HG03439 (cell line): ENCODE measurements at regions not wholly inside any gene's neighbourhood (a gene's known extent, or its start where the extent isn't known, plus 50 kb on each side); places are given as distances from the start of the nearest gene placed in this dataset.

Experiments used
- ATAC-seq: cut with Tn5 transposase; IDR thresholded peaks from one replicate; pipeline ENCODE4 v1.9.1; 2021; ENCODE audit warnings: mild to moderate bottlenecking, moderate library complexity; ENCODE audit not compliant: unreplicated experiment

DNA sequence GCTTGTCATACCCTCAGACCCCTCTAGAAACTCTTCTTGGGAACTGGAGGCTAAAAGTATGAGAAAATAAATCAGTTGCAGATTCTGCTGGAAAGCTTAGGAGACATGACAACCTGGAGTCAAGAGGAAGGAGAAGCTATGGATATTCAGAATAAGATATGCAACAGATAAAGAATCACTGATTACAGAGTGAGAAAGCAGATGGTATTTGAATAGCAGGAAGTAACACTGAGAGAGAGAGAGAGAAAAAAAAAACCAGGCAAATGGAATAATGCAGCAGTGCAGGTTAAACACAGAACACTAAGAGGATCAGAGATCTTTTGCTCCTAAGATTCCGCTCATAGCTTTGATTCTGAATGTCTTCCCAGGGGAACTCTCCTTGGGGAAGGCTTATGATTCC, 1284.1 kb upstream of the NXPH2 start:
- no peak for ATAC-seq

DNA sequence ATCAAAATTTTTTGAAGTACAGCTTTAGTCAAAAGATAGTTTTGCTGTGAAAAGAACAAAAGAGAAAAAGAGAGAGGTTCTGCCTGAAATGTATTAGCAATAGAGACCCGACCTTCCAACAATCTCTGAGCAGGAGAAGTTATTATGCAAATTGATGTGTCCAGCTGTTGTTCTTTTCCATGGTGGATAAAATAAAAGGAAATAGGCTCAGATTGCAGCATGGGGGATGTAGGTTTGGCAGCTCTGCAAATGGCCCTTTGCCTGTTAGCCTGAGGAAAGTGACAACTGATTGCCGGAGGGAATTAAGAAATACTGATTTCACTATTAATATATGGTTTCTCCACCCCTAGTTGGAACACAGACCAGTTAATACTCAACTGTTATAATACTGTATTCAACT, 1283.2 kb upstream of the NXPH2 start:
- no peak for ATAC-seq

DNA sequence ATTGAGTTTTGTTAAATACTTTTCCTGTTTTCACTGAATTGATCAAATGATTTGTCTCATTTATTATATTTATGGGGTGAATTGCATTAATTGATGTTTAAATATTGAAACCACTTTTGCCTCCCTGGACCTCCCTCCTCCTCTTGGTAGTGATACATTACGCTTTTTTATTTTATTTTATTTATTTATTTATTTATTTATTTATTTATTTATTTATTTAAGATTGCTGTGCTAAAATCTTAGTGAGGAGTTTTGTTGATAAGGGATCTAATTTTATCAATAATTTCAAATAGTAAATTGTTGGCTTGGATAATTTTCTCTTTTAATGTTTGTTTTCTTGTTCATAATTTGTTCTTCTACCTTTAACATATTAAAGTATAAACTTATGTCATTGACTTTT, 1281.0 kb upstream of the NXPH2 start:
- no peak for ATAC-seq

DNA sequence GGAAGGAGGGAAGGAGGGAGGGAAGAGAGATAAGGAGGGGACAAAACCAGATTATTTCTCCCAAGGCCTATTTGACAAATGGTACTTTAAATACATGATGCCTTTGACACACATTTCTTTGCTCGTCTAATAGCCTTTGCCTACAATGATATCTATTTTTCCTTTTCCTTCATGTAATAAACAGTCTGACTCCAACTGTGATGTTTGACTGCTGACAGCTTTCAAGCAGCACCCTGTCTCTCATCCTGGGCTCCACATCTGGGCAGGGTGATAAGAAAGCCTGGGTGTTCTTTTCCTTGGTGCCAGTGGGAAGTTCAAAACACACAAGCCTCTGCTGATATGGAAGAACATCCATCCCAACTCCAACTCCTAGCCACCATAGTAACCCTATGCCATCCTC, 1277.7 kb upstream of the NXPH2 start:
- no peak for ATAC-seq

DNA sequence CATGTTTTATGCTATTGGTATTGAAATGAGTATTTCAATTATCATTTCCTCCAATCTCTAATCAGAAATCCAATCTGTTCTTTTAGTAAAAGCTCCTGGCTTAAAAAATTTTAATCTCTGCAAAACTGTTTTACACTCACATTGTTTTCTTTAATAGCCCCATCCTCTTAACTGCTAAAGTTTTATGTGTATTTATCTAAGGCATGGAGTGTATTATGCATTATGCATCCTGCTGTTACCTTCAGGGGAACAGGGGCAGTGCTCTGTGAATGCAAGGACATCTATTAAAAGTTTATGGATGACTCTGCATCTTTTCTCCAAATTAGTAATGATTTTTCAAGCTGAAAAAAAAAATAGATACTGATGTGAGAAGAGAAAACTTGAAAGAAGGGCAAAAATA, 1261.6 kb upstream of the NXPH2 start:
- ATAC-seq = no peak

DNA sequence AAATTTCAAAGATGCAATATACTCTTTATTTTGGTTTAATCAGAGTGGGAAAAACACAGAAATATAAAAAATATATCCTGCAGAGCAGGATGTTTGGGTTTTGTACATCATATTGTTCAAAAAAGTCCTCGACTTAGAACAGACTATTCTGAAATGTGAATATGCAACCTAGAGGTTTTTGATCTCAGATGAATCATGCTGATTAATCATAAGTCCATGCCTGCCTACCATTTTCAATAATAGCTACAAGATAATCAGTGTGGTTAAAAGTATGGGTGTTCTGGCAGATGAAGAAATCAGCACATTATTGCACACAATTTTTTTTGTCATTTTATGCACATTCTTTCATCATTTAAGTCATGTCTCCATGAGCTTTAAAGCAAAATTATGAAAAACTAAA, 1261.0 kb upstream of the NXPH2 start:
- ATAC-seq = no peak

DNA sequence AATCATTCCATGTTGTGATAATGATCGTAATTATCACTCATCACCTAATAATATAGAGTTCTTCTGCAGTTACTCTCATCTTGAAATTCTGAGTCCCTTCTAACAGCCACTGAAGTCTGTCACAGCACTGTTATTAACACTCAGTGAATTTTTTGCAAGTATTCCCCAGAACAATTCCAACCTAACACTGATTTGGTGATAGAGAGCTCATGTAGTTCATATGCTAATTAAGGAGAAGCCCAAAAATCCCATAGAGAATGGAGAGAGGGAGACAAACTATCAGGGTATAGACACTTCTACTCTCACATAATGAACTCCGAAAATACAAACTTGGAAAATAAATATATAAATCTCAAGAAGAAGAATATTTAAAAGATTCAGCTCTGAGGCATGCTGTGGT, 1253.4 kb upstream of the NXPH2 start:
- ATAC-seq = no peak

DNA sequence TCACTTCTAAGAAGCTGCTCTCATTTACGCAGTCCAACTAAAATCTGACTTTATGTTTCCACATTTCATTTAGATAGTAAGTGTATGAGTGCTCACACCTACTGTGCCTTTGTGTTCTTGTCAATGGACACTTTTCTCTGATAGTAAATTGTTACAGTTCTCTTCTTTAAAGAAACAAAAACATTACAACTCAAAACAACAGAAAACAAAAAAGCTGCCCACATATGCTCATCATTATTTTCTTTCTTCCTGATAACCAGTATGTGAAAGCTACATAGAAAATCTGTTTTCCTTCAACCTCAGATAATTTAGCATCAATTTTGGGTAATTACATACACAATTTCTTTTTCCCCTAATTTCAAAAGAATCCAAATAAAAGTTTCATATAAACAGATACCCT, 1247.8 kb upstream of the NXPH2 start:
- ATAC-seq = no peak

DNA sequence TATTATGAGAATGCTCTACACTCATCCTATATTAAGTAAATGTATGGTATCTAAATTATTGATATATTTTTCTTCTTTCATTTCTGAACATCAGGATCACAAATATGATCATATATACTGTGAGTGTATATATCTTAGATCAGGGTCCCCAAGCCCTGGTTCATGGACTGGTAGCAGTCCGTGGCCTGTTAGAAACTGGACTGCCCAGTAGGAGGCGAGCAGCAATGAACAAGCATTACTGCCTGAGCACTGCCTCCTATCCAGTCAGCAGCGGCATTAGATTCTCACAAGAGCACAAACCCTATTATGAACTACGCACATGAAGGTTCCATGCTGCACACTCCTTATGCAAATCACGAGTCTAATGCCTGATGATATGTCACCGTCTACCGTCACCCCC, 1247.1 kb upstream of the NXPH2 start:
- no peak for ATAC-seq

DNA sequence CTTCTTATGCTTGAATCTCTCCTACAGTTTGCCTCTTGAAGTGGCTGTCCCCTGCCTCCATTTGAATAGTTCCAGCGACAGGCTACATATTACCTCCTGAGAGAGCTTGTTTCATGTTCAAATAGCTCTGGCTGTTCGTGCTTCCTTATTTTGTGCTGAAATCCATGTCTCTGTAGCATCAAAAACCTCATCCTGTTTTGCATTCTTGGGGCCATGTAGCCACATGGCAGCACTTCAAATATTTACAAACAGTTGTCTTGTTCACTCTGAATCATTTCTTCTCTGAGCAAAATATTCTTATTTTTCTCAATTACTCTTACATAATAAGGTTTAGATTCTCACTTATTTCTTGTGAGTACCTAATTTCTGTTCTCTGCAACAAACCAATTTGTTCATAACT, 1243.1 kb upstream of the NXPH2 start:
- ATAC-seq = no peak

DNA sequence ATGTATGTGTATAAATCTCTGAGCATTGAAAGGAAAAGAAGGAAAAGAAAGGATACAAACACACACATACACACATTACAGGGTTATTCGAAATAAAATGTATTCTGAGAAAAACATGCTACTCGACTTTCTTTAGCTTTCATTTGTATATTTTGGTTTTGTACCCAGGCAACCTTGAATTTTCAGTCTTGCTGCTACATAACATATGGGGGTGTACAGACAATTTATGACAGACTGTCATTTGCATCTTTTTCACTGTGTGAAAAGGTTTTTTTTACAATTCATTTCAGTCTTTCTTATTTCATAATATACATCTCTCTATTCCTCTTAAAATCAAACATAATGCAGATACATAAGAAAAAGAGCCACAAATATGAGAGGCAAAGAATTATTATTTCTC, 1238.4 kb upstream of the NXPH2 start:
- ATAC-seq = no peak

DNA sequence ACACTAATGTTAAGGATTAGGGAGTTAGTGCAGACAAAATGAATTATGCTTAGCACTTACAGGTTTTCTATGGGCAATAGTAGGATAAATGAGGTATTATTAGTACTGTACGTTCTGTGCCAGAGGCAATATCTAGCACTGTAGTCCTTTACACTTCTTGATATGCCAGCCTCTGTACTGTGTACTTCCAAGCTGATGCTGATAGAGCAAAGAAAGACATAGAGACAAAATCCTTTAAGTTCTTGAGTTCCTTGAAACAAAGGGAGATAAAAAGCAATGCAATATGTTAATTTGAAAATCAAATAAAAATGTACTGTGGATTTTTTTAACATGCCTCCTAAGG, 1234.0 kb upstream of the NXPH2 start:
- ATAC-seq = no peak

DNA sequence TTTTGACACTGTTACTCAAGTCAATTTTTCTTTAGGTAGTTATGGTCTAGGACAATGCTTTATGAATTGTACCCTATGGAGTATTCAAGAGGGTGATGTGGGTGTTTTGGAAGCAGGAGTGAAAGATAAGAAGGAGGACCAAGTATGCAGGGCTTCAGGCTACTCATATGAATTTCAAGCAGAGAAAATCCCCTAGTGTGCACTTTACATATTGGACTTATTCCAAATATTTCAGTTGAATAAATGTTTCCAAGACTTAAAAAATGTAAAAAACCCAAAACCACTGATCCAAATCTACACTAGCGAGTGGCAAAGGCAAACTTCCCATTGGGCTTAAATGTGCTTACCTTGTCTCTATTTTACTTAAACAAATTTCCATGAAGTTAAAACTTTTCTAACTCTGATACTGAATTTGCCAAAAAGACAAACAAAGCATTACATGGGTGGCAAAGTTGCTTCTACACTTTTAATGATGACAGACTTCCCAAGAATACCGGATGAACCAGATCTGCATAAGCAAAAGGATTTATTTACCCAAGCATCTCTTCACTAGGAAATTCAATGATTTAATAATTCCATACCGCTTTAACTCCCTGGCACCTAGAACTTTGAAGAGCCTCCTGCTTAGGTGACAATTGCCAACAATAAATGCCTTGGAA, 1233.5 kb upstream of the NXPH2 start:
- no peak for ATAC-seq

DNA sequence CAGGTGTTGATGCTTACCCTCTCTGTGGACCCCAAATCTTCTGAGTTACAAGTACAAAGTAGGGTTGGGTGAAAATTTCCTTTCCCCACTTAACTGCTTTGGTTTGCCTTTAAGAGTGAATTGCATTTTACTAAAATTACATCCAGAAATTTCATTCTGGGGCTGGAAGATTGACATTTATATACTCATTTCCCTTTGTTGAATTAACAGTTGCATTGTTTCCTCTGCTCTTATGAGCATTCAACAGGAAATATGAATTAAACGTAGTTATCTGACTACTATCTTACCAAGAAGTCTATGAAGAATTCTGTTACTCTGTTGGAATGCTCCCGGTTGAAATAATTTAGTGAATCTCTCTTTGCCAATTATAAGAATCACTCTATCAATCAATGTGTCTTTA, 1231.1 kb upstream of the NXPH2 start:
- ATAC-seq = no peak

DNA sequence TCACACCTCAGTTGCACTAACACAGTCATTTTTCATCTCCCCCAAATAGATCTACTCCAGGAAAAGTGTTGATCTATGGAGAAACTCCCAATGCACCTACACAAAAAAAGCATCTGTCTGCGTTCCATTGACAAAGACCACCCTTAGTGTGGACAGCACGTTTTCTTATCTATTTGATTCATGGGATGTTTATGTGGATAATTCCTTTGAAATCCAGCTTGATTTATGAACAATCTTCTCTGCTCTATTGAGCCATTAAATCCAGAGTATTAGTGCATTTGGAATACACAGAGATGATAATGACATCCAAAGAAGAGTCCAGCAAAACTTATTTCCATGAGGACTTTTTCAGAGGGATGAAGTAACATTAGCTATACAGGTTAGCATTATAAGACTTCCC, 1221.9 kb upstream of the NXPH2 start:
- ATAC-seq = no peak

DNA sequence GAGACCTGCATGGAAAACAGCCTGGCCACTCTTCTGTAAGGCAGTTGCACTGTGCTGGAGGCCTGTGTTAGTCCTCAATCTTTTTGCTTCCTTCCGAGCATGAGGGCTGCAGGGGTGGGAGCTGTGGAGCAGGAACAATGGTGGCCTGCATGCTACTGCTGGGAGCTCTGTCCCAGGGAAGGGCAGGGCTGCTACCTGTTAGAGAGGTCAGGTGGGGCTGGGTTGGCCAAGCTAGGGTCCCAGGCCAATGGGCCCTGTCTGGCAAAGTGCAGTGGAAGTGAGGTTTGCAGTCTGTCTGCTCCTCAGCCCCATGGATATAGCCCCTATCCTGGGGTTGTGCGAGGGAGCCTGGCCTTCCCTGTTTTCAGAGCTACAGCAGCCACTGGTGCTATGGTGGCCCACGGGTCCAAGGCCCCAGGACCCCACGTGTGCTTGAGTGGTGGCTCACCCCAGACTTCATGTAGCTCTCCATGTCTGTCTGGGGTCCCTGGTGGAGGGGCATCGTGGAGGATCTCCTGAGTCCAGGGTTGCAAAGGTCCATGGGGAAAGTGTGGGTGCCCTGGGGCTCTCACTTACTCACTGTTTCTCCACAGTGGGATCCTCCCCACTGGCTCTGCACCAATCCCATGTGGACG, 1212.6 kb upstream of the NXPH2 start:
- ATAC-seq = no peak

DNA sequence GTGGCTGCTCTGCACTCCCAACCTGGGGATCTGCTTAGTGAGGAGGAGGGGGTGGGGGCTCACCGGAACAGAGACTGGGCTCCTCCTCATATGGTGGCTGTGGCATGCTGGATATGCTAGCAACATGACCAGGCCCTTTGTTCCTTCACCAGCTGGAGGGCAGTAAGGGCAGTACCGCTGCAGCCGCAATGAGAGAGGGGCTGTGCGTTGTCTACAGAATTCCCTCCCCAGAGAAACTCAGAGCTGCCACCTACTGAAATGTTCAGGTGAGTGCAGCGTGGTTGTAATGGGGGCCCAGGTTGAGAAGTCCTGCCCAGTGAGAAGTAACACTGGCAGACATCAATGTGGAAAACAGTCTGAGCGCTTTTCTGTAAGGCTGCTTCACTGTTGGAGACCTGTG, 1211.9 kb upstream of the NXPH2 start:
- ATAC-seq = no peak

DNA sequence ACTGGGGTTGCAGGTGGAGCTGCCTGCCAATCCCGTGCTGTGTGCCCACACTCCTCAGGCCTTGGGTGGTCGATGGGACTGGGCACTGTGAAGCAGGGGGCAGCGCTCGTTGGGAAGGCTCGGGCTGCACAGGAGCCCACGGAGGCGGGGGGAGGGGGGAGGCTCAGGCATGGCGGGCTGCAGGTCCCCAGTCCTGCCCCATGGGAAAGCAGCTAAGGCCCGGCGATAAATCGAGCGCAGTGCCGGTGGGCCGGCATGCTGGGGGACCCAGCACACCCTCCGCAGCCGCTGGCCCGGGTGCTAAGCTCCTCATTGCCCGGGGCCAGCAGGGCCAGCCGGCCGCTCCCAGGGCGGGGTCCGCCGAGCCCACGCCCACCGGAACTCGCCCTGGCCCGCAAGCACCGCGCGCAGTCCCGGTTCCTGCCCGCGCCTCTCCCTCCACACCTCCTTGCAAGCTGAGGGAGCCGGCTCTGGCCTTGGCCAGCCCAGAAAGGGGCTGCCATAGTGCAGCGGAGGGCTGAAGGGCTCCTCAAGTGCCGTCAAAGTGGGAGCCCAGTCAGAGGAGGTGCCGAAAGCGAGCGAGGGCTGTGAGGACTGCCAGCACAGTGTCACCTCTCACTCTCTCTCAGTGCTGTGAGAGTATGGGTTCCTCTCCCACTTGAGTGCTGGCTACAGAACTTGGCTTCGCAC, 1210.6 kb upstream of the NXPH2 start:
- no peak for ATAC-seq

DNA sequence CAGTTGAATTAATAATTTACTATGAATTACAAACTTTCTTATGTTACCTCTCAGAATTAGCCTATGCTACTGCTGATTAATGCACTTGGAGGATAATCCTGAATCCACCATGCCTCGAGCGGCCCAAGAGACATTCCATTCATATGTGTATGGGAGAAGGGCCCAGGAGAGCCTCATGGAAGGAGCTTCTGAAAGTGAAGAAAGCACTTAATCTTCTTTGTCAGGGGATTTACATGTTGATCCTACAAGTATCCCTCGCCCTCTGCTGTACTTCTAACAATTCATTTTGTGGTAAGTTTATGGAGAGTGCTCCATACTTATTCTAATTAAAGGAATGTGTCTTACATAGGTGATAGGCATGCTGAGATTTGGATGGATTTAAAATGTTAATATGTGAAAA, 1189.1 kb upstream of the NXPH2 start:
- ATAC-seq = no peak

DNA sequence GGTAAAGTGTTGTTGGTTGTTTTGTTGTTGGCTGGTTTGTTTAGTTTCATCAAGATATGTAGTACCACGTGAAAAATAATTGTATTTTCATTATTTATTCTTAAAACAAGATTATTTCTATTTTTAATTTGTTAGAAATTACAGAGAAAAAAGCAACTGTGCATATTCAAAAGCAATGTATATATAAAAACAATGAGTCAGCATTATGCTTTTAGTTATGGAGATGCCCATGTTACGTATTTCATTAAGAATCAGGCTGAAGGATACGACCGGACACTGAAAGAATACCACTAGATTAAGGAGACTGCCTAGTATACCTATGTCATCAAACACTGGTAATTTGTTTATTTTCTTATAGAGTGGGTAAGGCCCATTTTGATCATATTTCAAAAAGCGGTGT, 1188.4 kb upstream of the NXPH2 start:
- ATAC-seq = no peak

DNA sequence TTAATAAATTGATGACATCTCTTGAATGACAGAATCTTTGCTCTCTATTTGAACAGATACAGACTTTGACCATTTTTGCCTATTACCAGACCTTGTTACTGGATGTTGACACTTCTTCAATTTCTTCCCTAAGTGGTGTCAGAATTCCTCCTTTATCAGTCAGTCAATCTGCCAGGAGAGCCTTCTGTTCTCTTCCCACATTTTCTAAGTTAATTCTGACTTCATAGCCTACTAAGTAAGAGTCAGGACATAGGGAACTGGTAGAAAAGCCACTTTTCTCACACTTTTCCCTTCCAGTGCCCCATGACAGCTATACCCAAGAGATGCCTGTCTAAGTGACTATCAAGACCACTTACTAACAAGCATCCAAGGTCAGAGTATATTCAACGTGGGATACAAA, 1187.5 kb upstream of the NXPH2 start:
- ATAC-seq = no peak

DNA sequence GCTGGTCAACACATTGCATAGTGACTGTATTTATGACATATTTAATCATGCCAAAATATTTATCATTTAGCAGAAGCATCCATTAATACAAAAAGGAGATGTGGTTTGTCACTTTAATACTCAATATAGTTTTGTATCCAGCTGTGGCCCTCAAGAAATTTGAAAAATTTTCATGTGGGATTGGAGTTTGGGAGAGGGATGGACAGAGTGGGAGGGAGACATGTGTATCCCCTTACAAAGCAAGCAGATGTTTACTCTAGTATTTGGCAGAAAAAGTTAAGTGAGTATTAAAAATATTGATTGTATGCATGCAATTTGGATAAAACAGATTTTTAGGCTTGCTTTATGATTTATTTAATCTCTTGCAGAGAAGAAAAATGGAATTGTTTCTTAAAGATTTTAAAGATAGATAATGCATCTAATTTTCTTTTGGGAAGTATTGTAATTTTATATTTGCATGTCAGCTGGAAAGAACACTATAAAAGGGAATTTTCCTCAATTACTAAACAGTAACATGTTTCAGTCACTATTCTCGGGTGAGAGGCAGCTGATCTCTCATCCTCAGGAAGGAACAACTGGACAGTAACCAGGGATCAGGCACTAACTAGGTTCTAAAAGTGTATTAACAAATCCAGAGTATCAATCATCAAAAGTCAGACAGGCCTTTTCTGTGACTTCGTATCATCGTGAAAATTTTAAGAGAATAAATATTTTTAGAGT, 1184.7 kb upstream of the NXPH2 start:
- no peak for ATAC-seq
